Osteoblast (primary cell): ENCODE measurements at regions not wholly inside any gene's neighbourhood (a gene's known extent, or its start where the extent isn't known, plus 50 kb on each side); places are given as distances from the start of the nearest gene placed in this dataset.

Experiments
- DNase-seq: peaks from one replicate; pipeline ENCODE4 v3.0.0; 2011; ENCODE audit warnings: low spot score, mixed read lengths; ENCODE audit not compliant: insufficient read length; ENCODE audit errors: missing footprints
- H2AFZ ChIP-seq: 2 replicates; pipeline ENCODE4 v1.6.0; 2011; ENCODE audit warnings: mild to moderate bottlenecking, low read length
- H3K27ac ChIP-seq: 2 replicates; pipeline ENCODE4 v1.5.1; 2011; ENCODE audit warnings: mild to moderate bottlenecking, low read depth, low read length, moderate library complexity
- H3K27me3 ChIP-seq: 2 replicates; pipeline ENCODE4 v1.6.0; 2012; ENCODE audit warnings: mild to moderate bottlenecking, control low read depth, inconsistent platforms, low read length, moderate library complexity; ENCODE audit not compliant: insufficient read depth
- H3K36me3 ChIP-seq: 2 replicates; pipeline ENCODE4 v1.5.1; 2011; ENCODE audit warnings: mild to moderate bottlenecking, low read length, control low read depth, moderate library complexity; ENCODE audit not compliant: insufficient read depth
- H3K4me1 ChIP-seq: 2 replicates; pipeline ENCODE4 v1.5.1; 2011; ENCODE audit warnings: mild to moderate bottlenecking, low read length, control low read depth, moderate library complexity; ENCODE audit not compliant: insufficient read depth
- H3K4me2 ChIP-seq: 2 replicates; pipeline ENCODE4 v1.6.0; 2011; ENCODE audit warnings: mild to moderate bottlenecking, low read length; ENCODE audit not compliant: insufficient read depth
- H3K4me3 ChIP-seq: fragments of 200-600 bp; sonication (generic); 3 replicates; pipeline ENCODE4 v1.5.1; 2012; ENCODE audit warnings: mild to moderate bottlenecking, low read length, inconsistent platforms; ENCODE audit not compliant: insufficient read depth
- H3K79me2 ChIP-seq: 2 replicates; pipeline ENCODE4 v1.6.0; 2012; ENCODE audit warnings: mild to moderate bottlenecking, low read length, control low read depth, inconsistent platforms; ENCODE audit not compliant: insufficient read depth
- H3K9me3 ChIP-seq: 2 replicates; pipeline ENCODE4 v1.5.1; 2011; ENCODE audit warnings: low read depth, low read length, control low read depth
- H4K20me1 ChIP-seq: 2 replicates; pipeline ENCODE4 v1.6.0; 2012; ENCODE audit warnings: mild to moderate bottlenecking, low read length, control low read depth; ENCODE audit not compliant: insufficient read depth
- CTCF ChIP-seq: IDR thresholded peaks from 2 replicates; pipeline ENCODE4 v1.5.1; 2011; ENCODE audit warnings: mild to moderate bottlenecking, low read depth, low read length, moderate library complexity; ENCODE audit errors: extremely low read depth

DNA sequence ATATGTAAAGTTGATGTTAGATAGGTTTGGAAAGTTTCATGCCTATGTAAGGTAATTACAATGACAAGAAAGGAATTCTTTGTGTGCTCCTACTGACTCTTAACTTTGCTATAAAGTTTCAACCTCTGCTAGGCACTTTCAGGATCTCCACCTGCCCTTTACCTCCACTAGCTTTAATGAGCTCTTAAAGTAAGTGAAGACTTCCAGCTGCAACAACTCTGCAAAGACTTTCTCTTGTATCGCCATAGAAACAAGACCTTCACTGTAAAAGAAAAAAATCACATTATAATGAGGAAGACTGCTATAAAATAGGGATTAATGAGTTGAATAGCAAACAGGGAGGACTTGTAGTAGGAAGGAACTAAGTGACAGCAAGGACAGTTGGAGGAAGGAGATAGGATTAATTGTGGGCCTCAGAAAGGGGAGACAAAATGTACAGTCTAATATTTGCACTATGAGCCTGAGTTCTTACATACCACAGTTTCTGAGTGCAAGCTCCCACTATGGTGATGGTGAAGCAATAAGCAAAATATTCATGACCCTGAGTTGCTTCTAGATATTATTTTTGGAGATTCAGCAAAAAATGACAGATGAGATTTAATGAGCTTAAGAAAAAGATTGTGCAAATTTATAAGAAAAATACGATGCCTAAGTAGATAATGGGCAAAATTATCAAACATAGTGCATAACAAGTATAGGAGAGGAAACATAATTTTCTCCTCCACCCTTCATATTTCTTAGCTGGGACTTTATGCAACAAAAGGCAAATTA, 66.7 kb downstream of the DHRS2 start:
- Histone ChIP-seq H2AFZ (no peak overlapping the region), H3K4me1 (no peaks in the 10 kb centered on the region), H3K27ac (no peak overlapping the region), H4K20me1 (no peaks in the 10 kb centered on the region), H3K9me3 (no peaks in the 10 kb centered on the region), H3K27me3 (no peaks in the 10 kb centered on the region), H3K4me2 (no peak overlapping the region), H3K79me2 (no peaks in the 10 kb centered on the region), H3K36me3 (no peaks in the 10 kb centered on the region), H3K4me3 (no peak overlapping the region)
- DNase-seq, result no peak
- TF ChIP-seq CTCF, result no peak

- Histone ChIP-seq H3K4me3 (no peak overlapping the region), H4K20me1 (no peaks in the 10 kb centered on the region), H3K27ac (no peak overlapping the region), H3K36me3 (no peaks in the 10 kb centered on the region), H3K4me1 (no peaks in the 10 kb centered on the region), H2AFZ (no peak overlapping the region), H3K79me2 (no peaks in the 10 kb centered on the region), H3K9me3 (no peaks in the 10 kb centered on the region), H3K27me3 (no peaks in the 10 kb centered on the region), H3K4me2 (no peak overlapping the region)
- DNase-seq, result no peak
- TF ChIP-seq CTCF, result no peak
Measured at GRCh38 chr14:23704890-23705289, 68.7 kb downstream of the DHRS2 start.

GRCh38 chr14:23707415-23707814, 71.3 kb downstream of the DHRS2 start:
- no peak overlapping the region for H2AFZ ChIP-seq
- H3K27ac ChIP-seq, result no peak overlapping the region
- no peak for TF ChIP-seq CTCF
- no peaks in the 10 kb centered on the region for H4K20me1 ChIP-seq
- no peak overlapping the region for H3K4me2 ChIP-seq
- DNase-seq, result no peak
- H3K4me3 ChIP-seq, result no peak overlapping the region
- H3K4me1 ChIP-seq, result no peaks in the 10 kb centered on the region
- H3K79me2 ChIP-seq, result no peaks in the 10 kb centered on the region
- H3K9me3 ChIP-seq, result no peaks in the 10 kb centered on the region
- no peaks in the 10 kb centered on the region for H3K27me3 ChIP-seq
- H3K36me3 ChIP-seq, result no peaks in the 10 kb centered on the region

- Histone ChIP-seq H4K20me1 (no peaks in the 10 kb centered on the region), H2AFZ (no peak overlapping the region), H3K4me3 (no peak overlapping the region), H3K27ac (no peak overlapping the region), H3K4me2 (no peak overlapping the region), H3K9me3 (no peaks in the 10 kb centered on the region), H3K36me3 (no peaks in the 10 kb centered on the region), H3K4me1 (no peaks in the 10 kb centered on the region), H3K27me3 (no peaks in the 10 kb centered on the region), H3K79me2 (no peaks in the 10 kb centered on the region)
- no peak for DNase-seq
- TF ChIP-seq CTCF, result no peak
Measured at GRCh38 chr14:23708343-23708742, 72.2 kb downstream of the DHRS2 start.
